GM12878 (cell line): ENCODE measurements at regions not wholly inside any gene's neighbourhood (a gene's known extent, or its start where the extent isn't known, plus 50 kb on each side); places are given as distances from the start of the nearest gene placed in this dataset.

Experiments
- ATAC-seq: fragments of 200-7000 bp; cut with Tn5 transposase; 3 replicates; pipeline ENCODE4 v1.9.1; 2020; ENCODE audit warnings: mild to moderate bottlenecking, moderate library complexity
- BruUV-seq: library from RNA; stranded (reverse); fragments of 400-500 nt; replicated peaks from 2 replicates; lab custom pipeline; 2021; lab: Mats Ljungman, UMichigan
- CTCF ChIA-PET: fragments of 300-600 bp; sonication (Branson Sonifier 250); formaldehyde crosslinking; extraction: SDS; loops from one replicate; lab custom pipeline; 2021; ENCODE audit warnings: inconsistent platforms; lab: Yijun Ruan, JAX
- POLR2A ChIA-PET: fragments of 350-600 bp; formaldehyde crosslinking; extraction: SDS; loops from one replicate; lab custom pipeline; 2021; ENCODE audit warnings: inconsistent platforms; lab: Charles Lee
- RAD21 ChIA-PET: fragments of 300-600 bp; sonication (Branson Sonifier 250); formaldehyde crosslinking; loops from one replicate; lab custom pipeline; 2023; ENCODE audit warnings: antibody characterized with exemption; ENCODE audit not compliant: unreplicated experiment; lab: Charles Lee
- SMC1A ChIA-PET: fragments of 300-600 bp; sonication (Branson Sonifier 250); formaldehyde crosslinking; loops from one replicate; lab custom pipeline; 2023; ENCODE audit not compliant: unreplicated experiment, uncharacterized antibody; lab: Charles Lee
- DNase-seq: peaks from one replicate; pipeline ENCODE4 v3.0.0-alpha.2; 2011; ENCODE audit warnings: low read depth, low spot score
- FAIRE-seq: peaks from 3 replicates; lab custom pipeline; 2011; peaks lifted over from hg19 to GRCh38; lab: Jason Lieb, UNC
- H2AFZ ChIP-seq: 2 replicates; pipeline ENCODE4 v1.6.0; 2011; ENCODE audit warnings: low read depth, low read length, control low read depth; ENCODE audit not compliant: control insufficient read depth
- H3K27ac ChIP-seq: 2 replicates; pipeline ENCODE4 v1.5.1; 2011; ENCODE audit warnings: control low read depth; ENCODE audit not compliant: control insufficient read depth, insufficient read depth
- H3K27me3 ChIP-seq, 2 experiments: replicated peaks in 1 of 2; 2 replicates each; pipeline versions ENCODE4 v1.6.0 to v1.6.1; 2011; ENCODE audit warnings: low read length in 1 of 2; ENCODE audit not compliant: control insufficient read depth in 2 of 2, insufficient read depth in 2 of 2
- H3K36me3 ChIP-seq, 2 experiments: 2 replicates each; pipeline ENCODE4 v1.5.1; 2011; ENCODE audit warnings: low read length in 1 of 2; ENCODE audit not compliant: control insufficient read depth in 2 of 2, insufficient read depth in 2 of 2
- H3K4me1 ChIP-seq: 2 replicates; pipeline ENCODE4 v1.6.1; 2011; ENCODE audit warnings: mild to moderate bottlenecking, low read length, moderate library complexity, mixed read lengths; ENCODE audit not compliant: control insufficient read depth, insufficient read depth
- H3K4me2 ChIP-seq: 2 replicates; pipeline ENCODE4 v1.6.0; 2011; ENCODE audit warnings: control low read depth; ENCODE audit not compliant: control insufficient read depth, insufficient read depth
- H3K4me3 ChIP-seq: fragments of 200-600 bp; sonication (generic); 2 replicates; pipeline ENCODE4 v1.5.1; 2016
- H3K79me2 ChIP-seq: 2 replicates; pipeline ENCODE4 v1.6.0; 2011; ENCODE audit warnings: low read length; ENCODE audit not compliant: control insufficient read depth, insufficient read depth
- H3K9ac ChIP-seq: 2 replicates; pipeline ENCODE4 v1.8.0; 2011; ENCODE audit warnings: low read length, control low read depth, mixed read lengths; ENCODE audit not compliant: control insufficient read depth, insufficient read depth
- H3K9me3 ChIP-seq: replicated peaks from 3 replicates; pipeline ENCODE4 v1.5.1; 2011; ENCODE audit warnings: mild to moderate bottlenecking, low read length; ENCODE audit not compliant: control insufficient read depth, insufficient read depth
- H4K20me1 ChIP-seq: 2 replicates; pipeline ENCODE4 v1.6.0; 2011; ENCODE audit not compliant: control insufficient read depth, insufficient read depth
- BCL11A ChIP-seq: IDR thresholded peaks from 2 replicates; pipeline ENCODE4 v1.6.1; 2011; ENCODE audit warnings: low read depth, low read length
- CBX3 ChIP-seq: fragments of 200-600 bp; sonication (generic); IDR thresholded peaks from 2 replicates; pipeline ENCODE4 v1.6.1; 2016; ENCODE audit warnings: low read depth, borderline replicate concordance
- DPF2 ChIP-seq: fragments of 450-650 bp; IDR thresholded peaks from 2 replicates; pipeline ENCODE4 v1.6.1; 2017; ENCODE audit warnings: mild to moderate bottlenecking
- EP300 ChIP-seq, 2 experiments: fragments of 150-350 bp in 1 of 2; IDR thresholded peaks; 2 replicates each; pipeline ENCODE4 v1.6.1; 2011 to 2012; ENCODE audit warnings: low read depth in 2 of 2, low read length in 2 of 2, borderline replicate concordance in 1 of 2, improper control_type of control experiment in 1 of 2, inconsistent platforms in 1 of 2; ENCODE audit not compliant: control insufficient read depth in 1 of 2
- HDAC2 ChIP-seq: fragments of 200-600 bp; sonication (generic); IDR thresholded peaks from 2 replicates; pipeline ENCODE4 v1.6.1; 2017
- HDGF ChIP-seq: fragments of 450-650 bp; IDR thresholded peaks from 2 replicates; pipeline ENCODE4 v1.6.1; 2016; ENCODE audit warnings: antibody characterized with exemption
- IRF3 ChIP-seq: fragments of 450-650 bp; IDR thresholded peaks from 2 replicates; pipeline ENCODE4 v1.6.1; 2014; ENCODE audit warnings: mild to moderate bottlenecking
- KDM1A ChIP-seq: fragments of 200-600 bp; sonication (generic); IDR thresholded peaks from 2 replicates; pipeline ENCODE4 v1.6.1; 2016; ENCODE audit warnings: borderline replicate concordance
- NFIC ChIP-seq: IDR thresholded peaks from 2 replicates; pipeline ENCODE4 v1.6.1; 2012; ENCODE audit warnings: low read depth, mild to moderate bottlenecking, inconsistent platforms, low read length, moderate library complexity
- PKNOX1 ChIP-seq: fragments of 450-650 bp; IDR thresholded peaks from 2 replicates; pipeline ENCODE4 v1.6.1; 2016; ENCODE audit warnings: mild to moderate bottlenecking
- RAD51 ChIP-seq: fragments of 450-650 bp; IDR thresholded peaks from 2 replicates; pipeline ENCODE4 v1.6.1; 2016; ENCODE audit warnings: moderate library complexity, mild to moderate bottlenecking, inconsistent platforms
- TCF7 ChIP-seq: IDR thresholded peaks from 2 replicates; pipeline ENCODE4 v1.6.1; 2014; ENCODE audit warnings: antibody characterized with exemption, borderline replicate concordance
- ZNF622 ChIP-seq: fragments of 450-650 bp; IDR thresholded peaks from 2 replicates; pipeline ENCODE4 v1.6.1; 2017; ENCODE audit warnings: mild to moderate bottlenecking, inconsistent platforms
- ZZZ3 ChIP-seq: IDR thresholded peaks from 2 replicates; pipeline ENCODE4 v1.6.1; 2011; ENCODE audit warnings: low read depth; ENCODE audit not compliant: control insufficient read depth, insufficient read length
- WGBS: methylation state at CpG from one replicate; pipeline ENCODE4 v1.1.6; 2016; ENCODE audit warnings: low lambda C conversion rate; ENCODE audit not compliant: insufficient replicate concordance, insufficient coverage; ENCODE audit errors: missing lambda C conversion rate; 5-methylcytosine and 5-hydroxymethylcytosine counted together
- in situ Hi-C: fragments of 300-500 bp; cut with MboI; formaldehyde crosslinking; loops from 9 replicates; pipeline ENCODE4 v1.14.3; 2018; ENCODE audit warnings: mixed read lengths
- intact Hi-C: fragments of 100-400 bp; cut with micrococcal nuclease; formaldehyde crosslinking; loops from one replicate; pipeline ENCODE4 v1.14.2; 2022; ENCODE audit not compliant: unreplicated experiment
- TF ChIP-seq, protein P1 (sequence below): IDR thresholded peaks from 2 replicates; pipeline ENCODE4 v1.6.1; 2011; ENCODE audit warnings: mild to moderate bottlenecking, low read depth, low read length, moderate library complexity; ENCODE audit not compliant: insufficient replicate concordance
- TF ChIP-seq, protein P2 (sequence below): fragments of 450-650 bp; formaldehyde crosslinking; IDR thresholded peaks from 2 replicates; pipeline ENCODE4 v1.5.0; 2022; ENCODE audit warnings: mild to moderate bottlenecking, missing genetic modification characterization

GRCh38 chr4:188268131-188268908, 129.1 kb downstream of the TRIML1 start:
- Histone ChIP-seq H3K4me2 (no peak overlapping the region), H3K27me3 (no peaks in the 10 kb centered on the region), H3K36me3 (no peaks in the 10 kb centered on the region), H4K20me1 (no peaks in the 10 kb centered on the region), H3K79me2 (no peaks in the 10 kb centered on the region)
- SMC1A ChIA-PET, result no interaction called here
- BruUV-seq, result no TSS peak
- in situ Hi-C loops, result no loop called here
- POLR2A ChIA-PET, result no interaction called here
- DNase-seq, result no peak
- 42% methylated on average over 13 of the region's 13 CpGs for WGBS
- TF ChIP-seq ZZZ3 (no peak), DPF2 (no peak), CBX3 (no peak), IRF3 (no peak), KDM1A (no peak), PKNOX1 (no peak), EP300 (IDR thresholded peaks at IDR 0.05; ENCODE audit: borderline replicate concordance in 1 of 2, control insufficient read depth in 1 of 2, low read depth in 2 of 2, low read length in 2 of 2) (no peak), TCF7 (no peak), HDGF (no peak), NFIC (no peak), BCL11A (no peak), RAD51 (no peak), HDAC2 (no peak), ZNF622 (no peak)
- TF ChIP-seq, protein P1, sequence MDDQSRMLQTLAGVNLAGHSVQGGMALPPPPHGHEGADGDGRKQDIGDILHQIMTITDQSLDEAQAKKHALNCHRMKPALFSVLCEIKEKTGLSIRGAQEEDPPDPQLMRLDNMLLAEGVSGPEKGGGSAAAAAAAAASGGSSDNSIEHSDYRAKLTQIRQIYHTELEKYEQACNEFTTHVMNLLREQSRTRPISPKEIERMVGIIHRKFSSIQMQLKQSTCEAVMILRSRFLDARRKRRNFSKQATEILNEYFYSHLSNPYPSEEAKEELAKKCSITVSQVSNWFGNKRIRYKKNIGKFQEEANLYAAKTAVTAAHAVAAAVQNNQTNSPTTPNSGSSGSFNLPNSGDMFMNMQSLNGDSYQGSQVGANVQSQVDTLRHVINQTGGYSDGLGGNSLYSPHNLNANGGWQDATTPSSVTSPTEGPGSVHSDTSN, result no peak
- TF ChIP-seq, protein P2, sequence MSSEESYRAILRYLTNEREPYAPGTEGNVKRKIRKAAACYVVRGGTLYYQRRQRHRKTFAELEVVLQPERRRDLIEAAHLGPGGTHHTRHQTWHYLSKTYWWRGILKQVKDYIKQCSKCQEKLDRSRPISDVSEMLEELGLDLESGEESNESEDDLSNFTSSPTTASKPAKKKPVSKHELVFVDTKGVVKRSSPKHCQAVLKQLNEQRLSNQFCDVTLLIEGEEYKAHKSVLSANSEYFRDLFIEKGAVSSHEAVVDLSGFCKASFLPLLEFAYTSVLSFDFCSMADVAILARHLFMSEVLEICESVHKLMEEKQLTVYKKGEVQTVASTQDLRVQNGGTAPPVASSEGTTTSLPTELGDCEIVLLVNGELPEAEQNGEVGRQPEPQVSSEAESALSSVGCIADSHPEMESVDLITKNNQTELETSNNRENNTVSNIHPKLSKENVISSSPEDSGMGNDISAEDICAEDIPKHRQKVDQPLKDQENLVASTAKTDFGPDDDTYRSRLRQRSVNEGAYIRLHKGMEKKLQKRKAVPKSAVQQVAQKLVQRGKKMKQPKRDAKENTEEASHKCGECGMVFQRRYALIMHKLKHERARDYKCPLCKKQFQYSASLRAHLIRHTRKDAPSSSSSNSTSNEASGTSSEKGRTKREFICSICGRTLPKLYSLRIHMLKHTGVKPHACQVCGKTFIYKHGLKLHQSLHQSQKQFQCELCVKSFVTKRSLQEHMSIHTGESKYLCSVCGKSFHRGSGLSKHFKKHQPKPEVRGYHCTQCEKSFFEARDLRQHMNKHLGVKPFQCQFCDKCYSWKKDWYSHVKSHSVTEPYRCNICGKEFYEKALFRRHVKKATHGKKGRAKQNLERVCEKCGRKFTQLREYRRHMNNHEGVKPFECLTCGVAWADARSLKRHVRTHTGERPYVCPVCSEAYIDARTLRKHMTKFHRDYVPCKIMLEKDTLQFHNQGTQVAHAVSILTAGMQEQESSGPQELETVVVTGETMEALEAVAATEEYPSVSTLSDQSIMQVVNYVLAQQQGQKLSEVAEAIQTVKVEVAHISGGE (CRISPR knock-in tag), result no peak
- TF ChIP-seq, all 136 proteins: peak for 0
- Histone ChIP-seq H3K27ac (no peak overlapping the region), H3K4me1 (no peaks in the 10 kb centered on the region), H3K9ac (no peak overlapping the region), H3K9me3 (no peaks in the 10 kb centered on the region; the same call in 2 of the 3 replicates), H2AFZ (no peak overlapping the region), H3K4me3 (no peak overlapping the region)
- ChIA-PET CTCF (no interaction called here), RAD21 (no interaction called here)
- intact Hi-C loops, result no loop called here
- no peak for FAIRE-seq
- no peak for ATAC-seq
